ENCODE measurements at regions not wholly inside any gene's neighbourhood (a gene's known extent, or its start where the extent isn't known, plus 50 kb on each side); places are given as distances from the start of the nearest gene placed in this dataset.

DNA sequence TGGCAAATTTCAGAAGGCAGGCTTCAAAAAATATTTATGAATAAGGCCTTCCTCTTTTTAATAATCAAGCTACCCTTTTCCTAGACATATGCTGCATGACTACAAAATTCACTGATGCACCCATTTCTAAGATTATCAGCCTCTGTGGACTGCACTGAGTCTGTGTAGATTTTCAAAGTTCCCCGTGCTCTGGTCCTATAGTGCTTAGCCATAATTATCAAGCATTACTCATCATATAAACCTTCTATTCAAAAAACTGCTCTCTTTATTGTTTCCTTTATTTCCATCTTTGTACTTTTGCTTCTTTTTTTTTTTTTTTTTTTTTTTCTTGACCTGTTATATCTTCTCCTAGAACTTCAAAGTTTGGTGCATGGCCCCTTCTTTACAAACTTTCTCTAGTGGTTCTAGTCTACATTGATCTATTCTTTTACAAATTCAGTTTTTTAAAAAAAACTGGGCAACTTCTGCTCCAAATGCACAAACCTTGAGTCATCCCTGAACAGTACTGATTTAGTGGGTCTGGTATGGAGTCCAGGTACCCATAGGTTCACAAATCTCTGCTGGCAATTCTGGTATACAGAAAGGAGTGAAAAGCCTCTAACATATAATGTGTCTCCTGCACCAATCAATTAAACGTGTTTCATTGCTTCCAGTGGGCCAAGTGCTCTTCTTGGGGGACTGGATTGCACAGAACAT, 481.9 kb downstream of the NUP35 start:
- Histone ChIP-seq H3K4me2 (ENCODE audit: insufficient read depth, low read length) (no peak overlapping the region), H3K9me1 (ENCODE audit: control insufficient read depth, insufficient read depth, low read length) (no peaks in the 10 kb centered on the region), H3K9me3 (replicated peaks; ENCODE audit: control insufficient read depth, insufficient read depth, low read depth, low read length) (no peaks in the 10 kb centered on the region), H3K4me1 (replicated peaks in 1 of 2; ENCODE audit: control insufficient read depth in 2 of 2, insufficient read depth in 2 of 2, low read length in 2 of 2) (no peaks in the 10 kb centered on the region), H4K20me1 (replicated peaks; ENCODE audit: control insufficient read depth, insufficient read depth, low read length) (no peaks in the 10 kb centered on the region), H3K9ac (ENCODE audit: insufficient read depth in 1 of 2, low read depth in 2 of 2, low read length in 2 of 2) (no peak overlapping the region), H3K36me3 (ENCODE audit: control insufficient read depth, insufficient read depth, low read length) (no peaks in the 10 kb centered on the region), H3K79me2 (ENCODE audit: control insufficient read depth, insufficient read depth, low read length) (no peaks in the 10 kb centered on the region), H3K4me3 (no peak overlapping the region), H3K27ac (ENCODE audit: extremely low read depth, low read depth, low read length) (no peak overlapping the region), H2AFZ (ENCODE audit: low read depth, low read length) (no peak overlapping the region), H3K27me3 (ENCODE audit: control insufficient read depth in 2 of 2, insufficient read depth in 2 of 2, low read length in 2 of 2) (no peaks in the 10 kb centered on the region)
- 0% methylated on average over 2 of the region's 2 CpGs for WGBS (ENCODE audit: insufficient coverage, low coverage, missing lambda C conversion rate)
- no peak for DNase-seq (ENCODE audit: extremely low read depth in 1 of 4, low spot score in 3 of 4)
- intact Hi-C loops (cut with micrococcal nuclease) (no loop called here), in situ Hi-C loops (cut with MboI) (no loop called here)
- TF ChIP-seq, protein P1, sequence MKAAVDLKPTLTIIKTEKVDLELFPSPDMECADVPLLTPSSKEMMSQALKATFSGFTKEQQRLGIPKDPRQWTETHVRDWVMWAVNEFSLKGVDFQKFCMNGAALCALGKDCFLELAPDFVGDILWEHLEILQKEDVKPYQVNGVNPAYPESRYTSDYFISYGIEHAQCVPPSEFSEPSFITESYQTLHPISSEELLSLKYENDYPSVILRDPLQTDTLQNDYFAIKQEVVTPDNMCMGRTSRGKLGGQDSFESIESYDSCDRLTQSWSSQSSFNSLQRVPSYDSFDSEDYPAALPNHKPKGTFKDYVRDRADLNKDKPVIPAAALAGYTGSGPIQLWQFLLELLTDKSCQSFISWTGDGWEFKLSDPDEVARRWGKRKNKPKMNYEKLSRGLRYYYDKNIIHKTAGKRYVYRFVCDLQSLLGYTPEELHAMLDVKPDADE (conservative IDR thresholded peaks at IDR 0.05; ENCODE audit: control insufficient read depth, low read depth, low read length): no peak
- no peak for TF ChIP-seq SREBF1 (IDR thresholded peaks at IDR 0.05; ENCODE audit: borderline replicate concordance, low read depth, low read length)
- TF ChIP-seq, protein P2, sequence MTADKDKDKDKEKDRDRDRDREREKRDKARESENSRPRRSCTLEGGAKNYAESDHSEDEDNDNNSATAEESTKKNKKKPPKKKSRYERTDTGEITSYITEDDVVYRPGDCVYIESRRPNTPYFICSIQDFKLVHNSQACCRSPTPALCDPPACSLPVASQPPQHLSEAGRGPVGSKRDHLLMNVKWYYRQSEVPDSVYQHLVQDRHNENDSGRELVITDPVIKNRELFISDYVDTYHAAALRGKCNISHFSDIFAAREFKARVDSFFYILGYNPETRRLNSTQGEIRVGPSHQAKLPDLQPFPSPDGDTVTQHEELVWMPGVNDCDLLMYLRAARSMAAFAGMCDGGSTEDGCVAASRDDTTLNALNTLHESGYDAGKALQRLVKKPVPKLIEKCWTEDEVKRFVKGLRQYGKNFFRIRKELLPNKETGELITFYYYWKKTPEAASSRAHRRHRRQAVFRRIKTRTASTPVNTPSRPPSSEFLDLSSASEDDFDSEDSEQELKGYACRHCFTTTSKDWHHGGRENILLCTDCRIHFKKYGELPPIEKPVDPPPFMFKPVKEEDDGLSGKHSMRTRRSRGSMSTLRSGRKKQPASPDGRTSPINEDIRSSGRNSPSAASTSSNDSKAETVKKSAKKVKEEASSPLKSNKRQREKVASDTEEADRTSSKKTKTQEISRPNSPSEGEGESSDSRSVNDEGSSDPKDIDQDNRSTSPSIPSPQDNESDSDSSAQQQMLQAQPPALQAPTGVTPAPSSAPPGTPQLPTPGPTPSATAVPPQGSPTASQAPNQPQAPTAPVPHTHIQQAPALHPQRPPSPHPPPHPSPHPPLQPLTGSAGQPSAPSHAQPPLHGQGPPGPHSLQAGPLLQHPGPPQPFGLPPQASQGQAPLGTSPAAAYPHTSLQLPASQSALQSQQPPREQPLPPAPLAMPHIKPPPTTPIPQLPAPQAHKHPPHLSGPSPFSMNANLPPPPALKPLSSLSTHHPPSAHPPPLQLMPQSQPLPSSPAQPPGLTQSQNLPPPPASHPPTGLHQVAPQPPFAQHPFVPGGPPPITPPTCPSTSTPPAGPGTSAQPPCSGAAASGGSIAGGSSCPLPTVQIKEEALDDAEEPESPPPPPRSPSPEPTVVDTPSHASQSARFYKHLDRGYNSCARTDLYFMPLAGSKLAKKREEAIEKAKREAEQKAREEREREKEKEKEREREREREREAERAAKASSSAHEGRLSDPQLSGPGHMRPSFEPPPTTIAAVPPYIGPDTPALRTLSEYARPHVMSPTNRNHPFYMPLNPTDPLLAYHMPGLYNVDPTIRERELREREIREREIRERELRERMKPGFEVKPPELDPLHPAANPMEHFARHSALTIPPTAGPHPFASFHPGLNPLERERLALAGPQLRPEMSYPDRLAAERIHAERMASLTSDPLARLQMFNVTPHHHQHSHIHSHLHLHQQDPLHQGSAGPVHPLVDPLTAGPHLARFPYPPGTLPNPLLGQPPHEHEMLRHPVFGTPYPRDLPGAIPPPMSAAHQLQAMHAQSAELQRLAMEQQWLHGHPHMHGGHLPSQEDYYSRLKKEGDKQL (CRISPR knock-in tag; IDR thresholded peaks at IDR 0.05; ENCODE audit: borderline replicate concordance): no peak
- no peak for TF ChIP-seq PURB (CRISPR knock-in tag; IDR thresholded peaks at IDR 0.05; ENCODE audit: low read depth)
- no peak for TF ChIP-seq ZNF830 (CRISPR knock-in tag; IDR thresholded peaks at IDR 0.05)
- TF ChIP-seq ZNF124 (CRISPR knock-in tag; IDR thresholded peaks at IDR 0.05): no peak
- TF ChIP-seq ATF1 (CRISPR knock-in tag; IDR thresholded peaks at IDR 0.05): no peak
- no peak for TF ChIP-seq ATF1 (tag; IDR thresholded peaks at IDR 0.05)
- no peak for TF ChIP-seq U2AF2 (optimal IDR thresholded peaks at IDR 0.05; ENCODE audit: low read depth, low read length)
- no peak for FAIRE-seq
- no TSS peak for BruUV-seq (replicated peaks)
- CTCF ChIA-PET (ENCODE audit: low intra/inter-chr PET ratio): no interaction called here
- no peak for ATAC-seq
- POLR2A ChIA-PET: no interaction called here
